ENCODE measurements at regions not wholly inside any gene's neighbourhood (a gene's known extent, or its start where the extent isn't known, plus 50 kb on each side); places are given as distances from the start of the nearest gene placed in this dataset.

- TF ChIP-seq CTCF (IDR thresholded peaks at IDR 0.05) (no peak), POLR2A (IDR thresholded peaks at IDR 0.05) (no peak)
Measured at GRCh38 chr3:5717254-5717653, 529.7 kb downstream of the EDEM1 start.
